ENCODE measurements at regions not wholly inside any gene's neighbourhood (a gene's known extent, or its start where the extent isn't known, plus 50 kb on each side); places are given as distances from the start of the nearest gene placed in this dataset.

DNA sequence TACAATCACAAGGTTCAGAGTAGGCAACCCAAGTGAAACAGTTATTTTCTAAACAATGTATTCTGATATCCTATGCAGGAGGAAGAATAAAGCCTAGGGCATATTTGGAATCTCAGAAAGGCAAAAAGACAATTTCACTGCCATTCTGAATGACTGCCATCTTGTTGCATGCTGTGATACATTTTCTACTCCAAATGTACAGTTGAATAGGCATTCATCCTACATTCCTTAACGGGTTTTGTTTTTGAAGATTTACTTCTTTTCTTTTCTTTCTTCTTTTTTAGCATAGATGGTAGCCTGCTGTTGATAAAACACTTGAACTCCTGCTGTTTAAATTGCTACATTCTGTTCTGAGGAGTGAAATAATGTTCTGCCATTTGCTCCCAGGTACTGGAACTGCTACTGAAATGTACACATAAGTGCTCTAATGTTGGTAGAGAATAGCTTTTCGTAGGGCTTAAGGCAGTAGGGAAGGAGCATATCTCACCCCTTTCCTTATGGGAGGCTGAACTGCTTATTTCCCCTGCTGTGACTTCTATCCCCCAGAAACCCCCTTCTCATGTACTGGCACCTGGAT lies 506.8 kb downstream of the DNAJB9 start:
- no peak for DNase-seq (ENCODE audit: low read depth)
- TF ChIP-seq, protein P1, sequence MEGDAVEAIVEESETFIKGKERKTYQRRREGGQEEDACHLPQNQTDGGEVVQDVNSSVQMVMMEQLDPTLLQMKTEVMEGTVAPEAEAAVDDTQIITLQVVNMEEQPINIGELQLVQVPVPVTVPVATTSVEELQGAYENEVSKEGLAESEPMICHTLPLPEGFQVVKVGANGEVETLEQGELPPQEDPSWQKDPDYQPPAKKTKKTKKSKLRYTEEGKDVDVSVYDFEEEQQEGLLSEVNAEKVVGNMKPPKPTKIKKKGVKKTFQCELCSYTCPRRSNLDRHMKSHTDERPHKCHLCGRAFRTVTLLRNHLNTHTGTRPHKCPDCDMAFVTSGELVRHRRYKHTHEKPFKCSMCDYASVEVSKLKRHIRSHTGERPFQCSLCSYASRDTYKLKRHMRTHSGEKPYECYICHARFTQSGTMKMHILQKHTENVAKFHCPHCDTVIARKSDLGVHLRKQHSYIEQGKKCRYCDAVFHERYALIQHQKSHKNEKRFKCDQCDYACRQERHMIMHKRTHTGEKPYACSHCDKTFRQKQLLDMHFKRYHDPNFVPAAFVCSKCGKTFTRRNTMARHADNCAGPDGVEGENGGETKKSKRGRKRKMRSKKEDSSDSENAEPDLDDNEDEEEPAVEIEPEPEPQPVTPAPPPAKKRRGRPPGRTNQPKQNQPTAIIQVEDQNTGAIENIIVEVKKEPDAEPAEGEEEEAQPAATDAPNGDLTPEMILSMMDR (IDR thresholded peaks at IDR 0.05; ENCODE audit: insufficient read depth, low read depth, low read length) = no peak
- H3K4me3 ChIP-seq (ENCODE audit: low read depth, low read length) = no peak overlapping the region

DNA sequence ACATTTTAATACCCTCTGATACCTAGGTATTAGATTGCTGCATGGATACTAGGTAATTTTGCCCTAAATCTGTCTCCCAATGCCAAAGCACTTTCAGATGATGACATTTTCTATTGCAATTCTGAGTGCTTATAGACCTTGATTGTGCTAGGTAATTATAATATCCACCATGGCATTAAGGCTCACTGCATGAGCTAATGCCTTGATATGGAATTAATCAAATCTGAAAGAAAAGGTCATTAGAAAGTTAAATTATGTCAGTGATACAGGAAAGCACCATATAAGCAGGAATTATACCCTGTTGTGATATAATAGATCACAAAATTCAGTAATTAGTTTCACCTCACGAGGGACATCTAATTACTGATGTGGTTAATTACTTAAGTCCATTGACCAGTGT lies 521.4 kb downstream of the DNAJB9 start:
- H3K4me3 ChIP-seq (ENCODE audit: low read depth, low read length) = no peak overlapping the region
- no peak for DNase-seq (ENCODE audit: low read depth)
- TF ChIP-seq, protein P1 (IDR thresholded peaks at IDR 0.05; ENCODE audit: insufficient read depth, low read depth, low read length) = no peak

DNA sequence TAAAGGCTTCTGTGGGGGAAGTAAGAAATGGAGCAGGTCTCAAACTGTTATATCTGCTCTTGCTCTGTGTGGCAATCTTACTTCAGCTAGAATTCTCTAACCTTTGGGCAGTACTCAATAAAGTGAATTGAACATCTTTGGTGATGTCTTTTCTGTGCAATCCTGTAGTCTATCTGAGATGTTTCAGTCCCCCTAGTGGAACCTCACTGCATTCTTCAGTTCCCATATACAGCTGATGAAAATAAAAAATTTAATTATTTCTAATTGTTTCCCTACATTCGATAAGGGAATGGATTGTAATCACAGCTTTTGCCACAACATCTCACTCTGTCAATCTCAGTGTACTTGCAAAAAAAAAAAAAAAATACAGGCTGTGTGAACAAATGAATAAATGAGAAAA lies 522.6 kb downstream of the DNAJB9 start:
- TF ChIP-seq, protein P1 (IDR thresholded peaks at IDR 0.05; ENCODE audit: insufficient read depth, low read depth, low read length) = no peak
- H3K4me3 ChIP-seq (ENCODE audit: low read depth, low read length) = no peak overlapping the region
- DNase-seq (ENCODE audit: low read depth) = no peak

DNA sequence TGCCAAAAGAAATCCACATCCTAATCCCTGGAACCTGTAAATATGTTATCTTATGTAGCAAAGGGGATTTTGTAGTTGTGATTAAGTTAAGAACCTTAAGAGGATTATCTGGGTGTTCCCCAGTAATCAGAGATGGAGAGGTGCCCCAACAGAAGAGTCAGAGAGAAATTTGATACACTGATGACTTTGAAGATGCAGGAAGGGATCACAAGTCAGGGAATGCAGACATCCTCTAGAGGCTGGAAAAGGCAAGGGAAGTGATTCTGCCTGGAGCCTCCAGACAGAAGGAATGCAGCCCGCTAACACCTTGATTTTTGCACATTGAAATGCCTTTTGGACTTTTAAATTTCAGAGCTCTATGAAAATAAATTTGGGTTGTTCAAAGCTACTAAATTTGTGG lies 531.7 kb downstream of the DNAJB9 start:
- no peak overlapping the region for H3K4me3 ChIP-seq (ENCODE audit: low read depth, low read length)
- TF ChIP-seq, protein P1 (IDR thresholded peaks at IDR 0.05; ENCODE audit: insufficient read depth, low read depth, low read length) = no peak
- no peak for DNase-seq (ENCODE audit: low read depth)

DNA sequence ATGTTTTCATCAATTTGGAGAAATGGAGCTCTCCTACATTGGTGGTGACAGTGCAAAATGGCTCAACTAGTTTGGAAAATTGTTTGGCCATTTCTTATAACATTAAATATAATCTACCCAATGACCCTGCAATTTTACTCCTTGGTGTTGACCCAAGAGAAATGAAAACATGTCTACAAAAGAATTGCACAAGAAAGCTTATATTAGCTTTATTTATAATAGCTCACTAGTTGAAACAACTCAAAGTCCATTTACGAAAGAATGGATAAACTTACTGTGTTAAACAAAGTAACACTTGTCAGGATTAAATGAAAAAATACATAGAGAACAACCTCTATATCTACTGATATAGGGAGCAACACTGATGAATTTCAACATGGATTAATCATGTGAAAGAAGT lies 539.9 kb downstream of the DNAJB9 start:
- DNase-seq (ENCODE audit: low read depth) = no peak
- TF ChIP-seq, protein P1 (IDR thresholded peaks at IDR 0.05; ENCODE audit: insufficient read depth, low read depth, low read length) = no peak
- H3K4me3 ChIP-seq (ENCODE audit: low read depth, low read length) = no peak overlapping the region

DNA sequence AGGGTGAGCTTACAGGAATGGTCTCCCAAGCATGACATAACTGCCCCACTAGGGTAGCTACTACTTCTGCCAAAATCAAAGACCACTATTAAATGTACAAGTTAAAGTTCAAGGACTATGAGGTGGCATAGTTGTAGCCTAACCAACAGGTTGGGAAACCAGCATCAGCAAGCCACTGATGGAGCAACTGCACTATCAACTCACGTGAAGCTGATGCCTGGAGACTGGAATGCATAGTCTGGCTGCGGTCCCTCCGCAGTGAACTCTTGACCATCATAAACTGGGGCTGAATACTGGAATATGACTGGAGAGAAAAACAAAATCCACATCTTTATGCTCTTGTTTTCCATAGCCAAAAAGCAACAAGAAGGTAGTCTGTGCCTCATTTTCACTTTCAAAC lies 541.4 kb downstream of the DNAJB9 start:
- TF ChIP-seq, protein P1 (IDR thresholded peaks at IDR 0.05; ENCODE audit: insufficient read depth, low read depth, low read length) = no peak
- H3K4me3 ChIP-seq (ENCODE audit: low read depth, low read length) = no peak overlapping the region

More for the DNA sequence above, 541.4 kb downstream of the DNAJB9 start:
- no peak for DNase-seq (ENCODE audit: low read depth)
